ENCODE measurements at regions not wholly inside any gene's neighbourhood (a gene's known extent, or its start where the extent isn't known, plus 50 kb on each side); places are given as distances from the start of the nearest gene placed in this dataset.

GRCh38 chr3:20698896-20699295 is 512.9 kb upstream of the SGO1 start:
- no peak for DNase-seq
- H3K36me3 Mint-ChIP-seq, result no peaks in the 10 kb centered on the region
- H3K27ac Mint-ChIP-seq, result no peak overlapping the region
- H3K9me3 Mint-ChIP-seq, result peaks cover 4% of the 10 kb centered on the region
- no peak overlapping the region for H3K4me3 Mint-ChIP-seq
- H3K27me3 Mint-ChIP-seq, result no peaks in the 10 kb centered on the region
- H3K4me1 Mint-ChIP-seq, result no peaks in the 10 kb centered on the region

GRCh38 chr3:20696388-20697150 is 510.6 kb upstream of the SGO1 start:
- Mint-ChIP-seq H3K4me1 (no peaks in the 10 kb centered on the region), H3K27me3 (no peaks in the 10 kb centered on the region), H3K4me3 (no peak overlapping the region), H3K36me3 (no peaks in the 10 kb centered on the region), H3K27ac (no peak overlapping the region), H3K9me3 (no peaks in the 10 kb centered on the region)
- DNase-seq, result no peak

DNA sequence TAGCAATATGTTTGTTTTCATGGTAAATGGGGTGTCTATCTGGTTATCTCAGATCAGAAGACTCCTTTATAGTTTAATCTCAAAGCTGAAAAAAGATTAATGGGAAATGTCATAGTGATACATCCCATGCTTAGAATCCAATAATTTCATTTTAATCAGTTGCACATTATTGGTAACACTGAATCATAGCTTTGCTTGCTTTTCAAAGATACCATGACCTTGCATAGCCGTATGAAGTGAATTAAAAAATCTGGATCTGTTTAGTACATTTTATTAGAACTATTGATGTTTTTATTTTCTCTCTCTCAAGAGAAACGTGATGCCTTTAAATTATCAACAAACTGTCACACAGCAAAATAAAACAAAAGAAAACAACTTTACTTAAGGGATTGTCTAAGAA is 506.7 kb upstream of the SGO1 start:
- Mint-ChIP-seq H3K36me3 (no peaks in the 10 kb centered on the region), H3K27ac (no peak overlapping the region), H3K4me1 (no peaks in the 10 kb centered on the region), H3K9me3 (peaks cover 5% of the 10 kb centered on the region), H3K27me3 (no peaks in the 10 kb centered on the region), H3K4me3 (no peak overlapping the region)
- no peak for DNase-seq

DNA sequence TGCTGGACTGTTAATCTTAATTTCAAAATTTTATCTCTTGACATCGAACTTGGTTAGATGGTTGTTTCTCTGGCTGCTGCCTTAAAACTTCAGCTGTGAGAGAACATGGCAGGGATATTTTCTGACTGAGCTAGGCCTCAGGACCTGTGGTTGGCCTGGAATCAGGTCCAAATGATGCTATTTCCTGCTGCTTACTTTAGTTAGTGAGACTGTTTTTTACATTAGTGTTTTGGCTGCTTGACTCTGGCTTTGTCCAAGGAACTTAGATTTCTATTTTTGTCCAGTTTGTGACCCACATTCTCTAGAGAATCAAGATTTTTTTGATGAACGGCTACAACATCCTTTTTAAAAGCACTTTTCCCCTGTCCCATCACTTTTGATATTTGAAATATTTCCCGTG is 497.9 kb upstream of the SGO1 start:
- no peaks in the 10 kb centered on the region for H3K27me3 Mint-ChIP-seq
- DNase-seq, result no peak
- no peak overlapping the region for H3K27ac Mint-ChIP-seq
- peaks cover 22% of the 10 kb centered on the region for H3K9me3 Mint-ChIP-seq
- no peaks in the 10 kb centered on the region for H3K36me3 Mint-ChIP-seq
- H3K4me1 Mint-ChIP-seq, result no peaks in the 10 kb centered on the region
- H3K4me3 Mint-ChIP-seq, result no peak overlapping the region

DNA sequence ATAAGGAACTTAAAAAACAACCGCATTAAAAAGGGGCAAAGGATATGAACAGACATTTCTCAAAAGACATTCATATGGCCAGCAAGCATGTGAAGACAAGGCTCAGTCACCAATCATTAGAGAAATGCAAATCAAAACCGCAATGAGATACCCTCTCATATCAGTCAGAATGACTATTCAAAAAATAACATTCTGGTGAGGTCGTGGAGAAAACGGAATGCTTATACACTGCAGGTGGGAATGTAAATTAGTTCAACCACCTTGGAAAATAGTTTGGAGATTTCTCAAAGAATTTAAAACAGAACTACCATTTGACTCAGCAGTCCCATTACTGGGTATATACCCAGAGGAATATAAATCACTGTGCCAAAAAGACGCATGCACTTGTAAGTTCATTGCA is 496.6 kb upstream of the SGO1 start:
- H3K4me3 Mint-ChIP-seq, result no peak overlapping the region
- no peaks in the 10 kb centered on the region for H3K27me3 Mint-ChIP-seq
- H3K4me1 Mint-ChIP-seq, result no peaks in the 10 kb centered on the region
- no peak overlapping the region for H3K27ac Mint-ChIP-seq
- DNase-seq, result no peak
- no peaks in the 10 kb centered on the region for H3K36me3 Mint-ChIP-seq
- peaks cover 17% of the 10 kb centered on the region for H3K9me3 Mint-ChIP-seq

- H3K9me3 Mint-ChIP-seq, result peaks cover 17% of the 10 kb centered on the region
- no peaks in the 10 kb centered on the region for H3K36me3 Mint-ChIP-seq
- H3K27me3 Mint-ChIP-seq, result no peaks in the 10 kb centered on the region
- no peak for DNase-seq
- no peaks in the 10 kb centered on the region for H3K4me1 Mint-ChIP-seq
- no peak overlapping the region for H3K27ac Mint-ChIP-seq
- H3K4me3 Mint-ChIP-seq, result no peak overlapping the region
Observed at GRCh38 chr3:20680990-20681628, 495.1 kb upstream of the SGO1 start.

GRCh38 chr3:20673866-20674265 is 487.9 kb upstream of the SGO1 start:
- DNase-seq, result no peak
- H3K4me1 Mint-ChIP-seq, result no peaks in the 10 kb centered on the region
- no peak overlapping the region for H3K27ac Mint-ChIP-seq
- no peaks in the 10 kb centered on the region for H3K27me3 Mint-ChIP-seq
- no peak overlapping the region for H3K4me3 Mint-ChIP-seq
- H3K36me3 Mint-ChIP-seq, result peaks cover 5% of the 10 kb centered on the region
- H3K9me3 Mint-ChIP-seq, result peaks cover 5% of the 10 kb centered on the region

- Mint-ChIP-seq H3K36me3 (no peaks in the 10 kb centered on the region), H3K4me3 (no peak overlapping the region), H3K9me3 (no peaks in the 10 kb centered on the region), H3K27ac (no peak overlapping the region), H3K27me3 (no peaks in the 10 kb centered on the region), H3K4me1 (no peaks in the 10 kb centered on the region)
- DNase-seq, result no peak
Observed at GRCh38 chr3:20669675-20670074, 483.7 kb upstream of the SGO1 start.

DNA sequence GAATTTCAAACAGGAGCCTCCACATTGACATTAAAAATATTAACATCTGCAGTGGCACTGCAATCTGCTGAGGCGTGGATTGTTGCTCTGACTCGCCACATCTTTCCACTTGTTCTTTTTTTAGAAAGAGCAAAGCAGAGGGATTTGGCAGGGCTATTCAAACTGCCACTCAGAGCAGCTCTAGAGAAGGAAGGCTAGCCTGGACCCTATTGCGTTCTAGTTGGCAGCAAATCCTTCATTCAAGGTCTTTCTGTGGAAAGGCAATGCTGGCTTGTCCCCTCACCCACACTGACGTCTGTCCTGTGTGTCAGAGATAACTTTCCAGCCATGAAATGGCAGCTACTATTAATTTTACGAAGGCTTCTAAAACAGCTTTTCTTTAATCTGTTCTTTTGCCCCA is 483.2 kb upstream of the SGO1 start:
- Mint-ChIP-seq H3K4me1 (no peaks in the 10 kb centered on the region), H3K36me3 (no peaks in the 10 kb centered on the region), H3K4me3 (no peak overlapping the region), H3K27me3 (no peaks in the 10 kb centered on the region), H3K9me3 (peaks cover under 1% of the 10 kb centered on the region), H3K27ac (no peak overlapping the region)
- DNase-seq, result no peak

DNA sequence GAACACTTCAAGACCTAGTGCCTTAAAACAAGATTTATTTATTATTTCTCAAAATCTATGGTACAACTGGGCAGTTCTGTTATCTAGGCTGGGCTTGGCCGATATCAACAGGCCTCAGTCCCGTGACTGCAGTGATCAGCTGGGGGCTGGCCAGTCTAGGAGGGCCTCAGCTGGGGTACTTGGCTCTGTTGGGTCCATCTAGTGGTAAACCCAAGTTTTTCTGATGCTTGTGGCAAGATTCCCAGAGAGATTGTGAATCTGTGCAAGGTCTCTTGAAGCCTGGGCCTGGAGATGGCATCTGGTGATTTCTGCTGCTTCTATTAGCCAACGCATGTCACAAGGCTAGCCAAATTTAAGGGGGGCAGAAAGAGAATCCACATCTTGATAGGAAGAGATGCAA is 482.4 kb upstream of the SGO1 start:
- Mint-ChIP-seq H3K27ac (no peak overlapping the region), H3K4me3 (no peak overlapping the region), H3K4me1 (no peaks in the 10 kb centered on the region), H3K9me3 (peaks cover 2% of the 10 kb centered on the region), H3K27me3 (no peaks in the 10 kb centered on the region), H3K36me3 (no peaks in the 10 kb centered on the region)
- no peak for DNase-seq

DNA sequence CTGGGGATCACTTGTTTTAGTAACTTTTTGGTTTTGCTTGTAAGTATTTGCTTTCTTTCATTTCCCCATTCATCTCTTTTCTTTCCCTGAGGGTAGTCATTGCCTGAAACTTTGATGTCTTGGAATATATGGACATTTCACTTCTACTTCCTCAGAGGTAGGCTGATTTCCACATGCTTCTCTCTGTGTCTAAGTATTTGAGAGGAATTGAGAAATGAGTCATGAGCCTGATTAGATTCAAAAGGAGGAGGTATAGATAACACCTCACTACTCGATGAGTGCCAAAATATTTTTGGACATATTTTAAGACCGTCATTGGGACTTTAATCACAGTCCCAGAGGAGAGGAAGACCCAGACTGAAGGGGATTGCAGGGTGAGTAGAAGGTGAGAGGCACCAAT is 480.1 kb upstream of the SGO1 start:
- no peak for DNase-seq
- no peaks in the 10 kb centered on the region for H3K36me3 Mint-ChIP-seq
- peaks cover 2% of the 10 kb centered on the region for H3K9me3 Mint-ChIP-seq
- H3K27me3 Mint-ChIP-seq, result no peaks in the 10 kb centered on the region
- H3K27ac Mint-ChIP-seq, result no peak overlapping the region
- no peak overlapping the region for H3K4me3 Mint-ChIP-seq
- H3K4me1 Mint-ChIP-seq, result no peaks in the 10 kb centered on the region

- Mint-ChIP-seq H3K27me3 (no peaks in the 10 kb centered on the region), H3K9me3 (peaks cover 5% of the 10 kb centered on the region), H3K4me1 (no peaks in the 10 kb centered on the region), H3K36me3 (no peaks in the 10 kb centered on the region), H3K4me3 (no peak overlapping the region), H3K27ac (no peak overlapping the region)
- DNase-seq, result no peak
Observed at GRCh38 chr3:20658491-20658890, 472.5 kb upstream of the SGO1 start.

GRCh38 chr3:20657560-20657959 is 471.6 kb upstream of the SGO1 start:
- no peaks in the 10 kb centered on the region for H3K36me3 Mint-ChIP-seq
- no peaks in the 10 kb centered on the region for H3K4me1 Mint-ChIP-seq
- H3K27me3 Mint-ChIP-seq, result no peaks in the 10 kb centered on the region

DNA sequence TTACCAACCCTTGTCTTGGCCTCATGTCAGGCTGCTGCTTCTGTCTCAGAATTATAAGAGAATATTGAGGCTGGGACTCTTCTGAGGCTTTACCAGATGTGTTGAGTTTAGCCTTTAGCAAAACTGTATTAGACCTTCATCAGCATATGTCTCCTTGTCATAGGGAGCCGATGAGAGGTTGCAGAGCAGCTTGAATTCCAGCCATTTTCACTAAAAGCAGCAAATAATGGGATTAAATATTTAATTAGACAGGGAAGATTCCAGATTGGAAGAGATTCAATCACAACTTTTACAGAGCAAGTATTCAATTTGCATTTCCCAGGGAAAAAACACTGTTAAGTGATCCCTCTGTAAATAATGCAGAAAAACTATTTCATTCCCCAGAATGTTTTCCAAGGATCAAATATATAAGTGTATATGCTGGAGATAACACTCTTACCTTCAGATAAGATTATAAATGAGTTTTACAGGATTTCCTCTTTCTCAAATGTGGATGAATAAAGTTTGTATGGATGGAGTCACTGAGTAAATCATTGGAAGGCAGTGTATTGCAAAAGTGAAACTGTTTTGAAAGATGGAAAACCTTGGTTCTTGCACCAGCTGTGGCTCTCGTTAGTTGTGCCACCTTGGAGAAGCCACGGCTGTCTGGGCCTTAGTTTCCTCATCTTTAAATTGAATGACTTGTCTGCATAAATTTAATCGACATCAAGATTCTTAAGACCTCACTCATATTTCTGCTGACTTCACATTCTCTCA is 466.4 kb upstream of the SGO1 start:
- H3K36me3 Mint-ChIP-seq, result no peaks in the 10 kb centered on the region
- no peak overlapping the region for H3K4me3 Mint-ChIP-seq
- DNase-seq, result no peak
- no peak overlapping the region for H3K27ac Mint-ChIP-seq
- H3K9me3 Mint-ChIP-seq, result peaks cover 3% of the 10 kb centered on the region
- H3K4me1 Mint-ChIP-seq, result no peaks in the 10 kb centered on the region
- H3K27me3 Mint-ChIP-seq, result no peaks in the 10 kb centered on the region

More at GRCh38 chr3:20657560-20657959, 471.6 kb upstream of the SGO1 start:
- Mint-ChIP-seq H3K9me3 (peaks cover 5% of the 10 kb centered on the region), H3K27ac (no peak overlapping the region), H3K4me3 (no peak overlapping the region)
- DNase-seq, result no peak

GRCh38 chr3:20648921-20649381 is 462.9 kb upstream of the SGO1 start:
- H3K4me1 Mint-ChIP-seq, result no peaks in the 10 kb centered on the region
- H3K9me3 Mint-ChIP-seq, result no peaks in the 10 kb centered on the region
- no peak for DNase-seq
- H3K4me3 Mint-ChIP-seq, result no peak overlapping the region
- H3K36me3 Mint-ChIP-seq, result no peaks in the 10 kb centered on the region
- no peak overlapping the region for H3K27ac Mint-ChIP-seq
- no peaks in the 10 kb centered on the region for H3K27me3 Mint-ChIP-seq
